Activated naive CD8-positive, alpha-beta T cell treated with anti-CD3 and anti-CD28 coated beads for 36 hours (primary cell): ENCODE measurements at regions not wholly inside any gene's neighbourhood (a gene's known extent, or its start where the extent isn't known, plus 50 kb on each side); places are given as distances from the start of the nearest gene placed in this dataset.

Experiments used
- DNase-seq: peaks from one replicate; pipeline ENCODE4 v3.0.0; 2021
- H3K27ac Mint-ChIP-seq: one replicate; pipeline ENCODE4 v1.8.0; 2022; ENCODE audit warnings: mild to moderate bottlenecking, moderate library complexity, mixed read lengths
- H3K27me3 Mint-ChIP-seq: one replicate; pipeline ENCODE4 v1.8.0; 2022; ENCODE audit warnings: mild to moderate bottlenecking, mixed read lengths
- H3K36me3 Mint-ChIP-seq: one replicate; pipeline ENCODE4 v1.8.0; 2021; ENCODE audit warnings: mild to moderate bottlenecking, mixed read lengths
- H3K4me1 Mint-ChIP-seq: one replicate; pipeline ENCODE4 v1.8.0; 2021; ENCODE audit warnings: mixed read lengths
- H3K4me3 Mint-ChIP-seq: one replicate; pipeline ENCODE4 v1.8.0; 2022; ENCODE audit warnings: mild to moderate bottlenecking, moderate library complexity, mixed read lengths
- H3K9me3 Mint-ChIP-seq: one replicate; pipeline ENCODE4 v1.8.0; 2022; ENCODE audit warnings: mixed read lengths

GRCh38 chr3:69540706-69541581 is 155.1 kb upstream of the FRMD4B start:
- Mint-ChIP-seq H3K4me3 (no peak overlapping the region), H3K4me1 (peaks cover 7% of the 10 kb centered on the region), H3K9me3 (no peaks in the 10 kb centered on the region), H3K27me3 (peaks cover 50% of the 10 kb centered on the region), H3K36me3 (no peaks in the 10 kb centered on the region), H3K27ac (peak overlapping the region; percentile 49)
- no peak for DNase-seq

DNA sequence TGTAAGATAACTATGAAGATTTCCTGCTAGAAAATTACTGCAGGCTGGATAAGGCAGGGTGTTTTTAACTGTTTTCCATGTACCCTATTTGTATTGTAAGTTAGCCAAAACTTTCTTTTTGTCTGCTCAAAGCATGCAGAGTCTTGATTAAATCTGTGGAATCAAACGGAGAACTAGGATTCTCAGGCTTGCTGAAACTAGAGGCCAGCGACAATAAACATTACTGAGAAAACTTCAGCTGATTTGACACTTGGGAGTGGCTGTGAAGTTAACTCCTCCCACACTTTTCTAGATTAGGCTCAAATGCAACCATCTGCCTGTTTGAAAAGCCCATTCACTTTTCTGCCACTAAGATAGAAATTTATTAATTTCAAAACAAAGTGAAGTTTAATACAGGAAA is 153.2 kb upstream of the FRMD4B start:
- peaks cover 42% of the 10 kb centered on the region for H3K27me3 Mint-ChIP-seq
- no peaks in the 10 kb centered on the region for H3K9me3 Mint-ChIP-seq
- no peak overlapping the region for H3K27ac Mint-ChIP-seq
- H3K4me1 Mint-ChIP-seq = peaks cover 7% of the 10 kb centered on the region
- no peak overlapping the region for H3K4me3 Mint-ChIP-seq
- DNase-seq = no peak
- no peaks in the 10 kb centered on the region for H3K36me3 Mint-ChIP-seq

DNA sequence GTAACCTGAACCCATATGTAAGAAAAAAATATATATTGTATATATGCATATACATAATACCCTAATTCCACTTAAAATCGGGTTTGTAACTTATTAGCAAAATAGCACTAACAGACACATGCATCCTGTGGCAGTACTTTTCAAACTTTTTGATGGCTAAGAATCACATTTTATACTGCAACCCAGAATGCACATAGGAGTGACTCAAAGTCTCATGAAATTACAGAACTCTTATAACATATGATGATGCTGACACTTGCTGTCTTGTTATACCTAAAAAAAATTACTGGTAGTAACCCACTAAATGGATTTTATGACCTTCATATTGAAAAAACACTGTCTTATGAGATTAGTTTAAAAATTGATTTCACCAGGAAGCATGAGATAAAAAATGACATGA is 152.4 kb upstream of the FRMD4B start:
- peaks cover 7% of the 10 kb centered on the region for H3K4me1 Mint-ChIP-seq
- H3K27me3 Mint-ChIP-seq = peaks cover 33% of the 10 kb centered on the region

DNA sequence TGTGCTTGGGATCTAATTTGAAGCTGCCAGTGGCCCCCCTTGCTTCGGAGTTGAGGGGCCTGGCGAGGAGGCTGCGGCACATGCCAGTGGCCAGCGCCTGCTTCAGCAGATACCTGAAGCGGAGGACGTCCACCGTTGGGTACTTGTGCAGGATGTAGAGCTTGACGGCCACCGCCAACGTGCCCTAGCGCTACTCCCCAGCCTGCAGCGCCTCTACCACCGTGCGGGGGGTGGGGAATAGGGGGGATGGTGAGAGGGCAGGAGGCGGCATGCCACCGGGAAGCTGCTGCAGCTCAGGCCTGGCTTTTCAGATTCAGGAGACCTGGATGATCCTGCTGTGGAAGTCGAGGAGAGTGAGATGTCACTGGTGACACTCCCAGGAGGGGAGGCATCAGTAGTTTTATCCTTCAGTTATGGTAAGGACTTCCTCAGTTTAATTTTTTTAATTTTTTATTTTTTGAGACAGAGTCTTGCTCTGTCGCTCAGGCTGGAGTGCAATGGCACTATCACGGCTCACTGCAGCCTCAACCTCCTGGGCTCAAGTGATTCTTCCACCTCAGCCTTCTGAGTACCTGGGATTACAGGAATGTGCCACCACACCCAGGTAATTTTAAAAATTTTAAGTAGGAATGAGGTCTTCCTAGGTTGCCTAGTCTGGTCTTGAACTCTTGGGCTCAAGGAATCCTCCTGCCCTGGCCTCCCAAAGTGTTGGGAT is 150.6 kb upstream of the FRMD4B start:
- H3K9me3 Mint-ChIP-seq = no peaks in the 10 kb centered on the region
- H3K4me1 Mint-ChIP-seq = peaks cover 4% of the 10 kb centered on the region
- no peaks in the 10 kb centered on the region for H3K36me3 Mint-ChIP-seq
- H3K27ac Mint-ChIP-seq = no peak overlapping the region
- peaks cover 21% of the 10 kb centered on the region for H3K27me3 Mint-ChIP-seq
- no peak for DNase-seq
- no peak overlapping the region for H3K4me3 Mint-ChIP-seq

More for the DNA sequence above, 152.4 kb upstream of the FRMD4B start:
- H3K9me3 Mint-ChIP-seq = no peaks in the 10 kb centered on the region
- no peak for DNase-seq
- H3K4me3 Mint-ChIP-seq = no peak overlapping the region
- H3K36me3 Mint-ChIP-seq = no peaks in the 10 kb centered on the region
- H3K27ac Mint-ChIP-seq = no peak overlapping the region

DNA sequence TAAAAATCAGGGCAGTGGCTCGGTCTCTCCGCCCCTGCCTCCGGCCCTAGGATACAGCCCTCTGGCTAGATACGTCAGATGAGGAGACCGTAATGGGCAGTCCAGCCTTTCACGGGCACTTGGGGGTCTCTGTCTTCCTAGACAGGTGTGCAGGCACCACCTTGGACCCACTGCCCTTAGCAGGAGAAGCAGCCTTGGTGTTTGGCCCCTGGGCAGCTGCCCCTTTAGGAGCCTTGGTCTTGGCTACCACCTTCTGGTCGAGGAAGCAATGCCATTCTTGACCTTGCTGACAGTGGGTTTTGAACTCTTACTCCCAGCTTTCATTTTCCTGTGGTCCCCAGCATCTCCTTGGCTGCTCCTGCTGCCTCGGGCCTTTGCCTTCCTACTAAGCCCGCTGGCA is 149.7 kb upstream of the FRMD4B start:
- H3K36me3 Mint-ChIP-seq = no peaks in the 10 kb centered on the region
- no peaks in the 10 kb centered on the region for H3K4me1 Mint-ChIP-seq
- H3K9me3 Mint-ChIP-seq = no peaks in the 10 kb centered on the region
- H3K27me3 Mint-ChIP-seq = peaks cover 12% of the 10 kb centered on the region
- H3K4me3 Mint-ChIP-seq = no peak overlapping the region
- no peak for DNase-seq
- no peak overlapping the region for H3K27ac Mint-ChIP-seq

DNA sequence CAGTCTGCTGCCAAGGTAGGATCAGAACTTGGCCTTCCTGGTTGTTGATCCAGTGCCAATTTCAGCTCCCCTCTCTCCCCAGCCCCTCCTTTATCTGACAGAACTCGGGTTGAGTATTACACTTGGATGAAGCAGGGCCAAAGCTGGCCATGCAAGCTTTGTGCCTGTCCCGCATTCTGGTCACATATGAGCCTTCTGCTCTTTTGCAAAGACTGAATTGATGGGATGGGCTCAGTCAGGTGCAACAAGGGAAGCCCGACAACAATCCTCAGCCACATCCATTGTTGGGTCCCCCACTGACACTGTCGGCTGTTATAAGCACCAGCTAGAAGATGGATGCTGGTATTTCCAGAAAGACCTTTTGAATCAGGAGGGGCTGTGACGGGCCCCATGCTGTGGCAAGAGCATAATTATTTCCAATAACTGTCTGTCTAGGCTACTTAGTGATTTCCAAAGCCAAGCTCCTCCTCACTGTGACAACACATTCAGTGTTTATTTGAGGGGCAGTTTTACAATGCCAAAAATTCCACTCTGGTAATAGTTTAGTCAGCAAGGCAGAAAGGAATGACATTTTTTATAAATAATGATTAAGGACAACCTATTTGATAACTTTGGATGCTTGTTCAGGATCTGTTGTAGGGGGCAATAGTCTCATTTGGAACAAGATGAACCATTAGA is 146.8 kb upstream of the FRMD4B start:
- H3K36me3 Mint-ChIP-seq = peaks cover 1% of the 10 kb centered on the region
- H3K4me3 Mint-ChIP-seq = no peak overlapping the region
- no peaks in the 10 kb centered on the region for H3K4me1 Mint-ChIP-seq

GRCh38 chr3:69531576-69532546 is 146.0 kb upstream of the FRMD4B start:
- Mint-ChIP-seq H3K36me3 (peaks cover 1% of the 10 kb centered on the region), H3K9me3 (no peaks in the 10 kb centered on the region), H3K4me1 (no peaks in the 10 kb centered on the region), H3K27me3 (peaks cover 6% of the 10 kb centered on the region), H3K4me3 (no peak overlapping the region), H3K27ac (no peak overlapping the region)
- DNase-seq = no peak

More for the DNA sequence above, 146.8 kb upstream of the FRMD4B start:
- Mint-ChIP-seq H3K27ac (no peak overlapping the region), H3K9me3 (no peaks in the 10 kb centered on the region), H3K27me3 (peaks cover 4% of the 10 kb centered on the region)
- no peak for DNase-seq

DNA sequence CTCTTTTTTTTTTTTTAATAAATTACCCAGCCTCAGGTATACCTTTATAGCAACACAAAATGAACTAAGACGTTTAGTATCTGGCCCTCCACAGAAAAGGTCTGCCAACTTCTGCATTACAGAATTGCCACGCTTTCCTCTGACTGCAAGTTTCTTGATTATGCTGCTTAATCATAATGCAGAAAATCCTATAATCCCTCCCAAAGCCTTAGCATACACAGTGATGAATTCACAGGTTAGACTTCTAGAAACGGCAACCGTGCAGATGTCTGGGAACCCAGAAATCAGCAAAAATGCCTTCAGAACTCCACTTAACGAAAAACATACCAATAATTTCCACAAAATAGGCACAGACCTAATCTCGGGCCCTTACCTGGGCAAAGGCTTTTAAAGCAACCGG is 144.7 kb upstream of the FRMD4B start:
- Mint-ChIP-seq H3K9me3 (no peaks in the 10 kb centered on the region), H3K4me1 (no peaks in the 10 kb centered on the region), H3K36me3 (peaks cover 1% of the 10 kb centered on the region), H3K27ac (no peak overlapping the region), H3K4me3 (no peak overlapping the region), H3K27me3 (peaks cover 7% of the 10 kb centered on the region)
- DNase-seq = no peak

- Mint-ChIP-seq H3K27me3 (peaks cover 3% of the 10 kb centered on the region), H3K4me1 (no peaks in the 10 kb centered on the region), H3K4me3 (no peak overlapping the region), H3K36me3 (peaks cover 1% of the 10 kb centered on the region), H3K9me3 (peaks cover 3% of the 10 kb centered on the region), H3K27ac (no peak overlapping the region)
- DNase-seq = no peak
These were observed 141.6 kb upstream of the FRMD4B start for GRCh38 chr3:69527498-69527897.

DNA sequence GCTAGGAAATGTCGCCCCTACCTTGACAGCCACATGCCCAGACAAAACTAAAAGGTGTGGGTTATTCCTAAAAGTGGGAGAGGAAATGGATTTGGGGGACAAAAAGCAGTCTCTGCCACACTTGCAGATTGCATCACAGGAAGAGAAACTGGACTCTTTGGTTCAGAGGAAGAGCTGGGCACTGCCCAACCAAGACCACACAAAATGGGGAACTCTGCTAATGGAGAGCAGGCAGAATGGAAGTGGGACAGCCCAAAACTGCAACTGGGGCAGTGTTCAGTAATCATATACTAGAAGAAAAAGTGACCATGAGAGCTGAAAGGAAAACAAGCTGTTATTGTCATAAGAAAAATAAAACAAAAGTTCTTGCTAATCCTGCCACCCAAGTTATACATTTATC is 138.9 kb upstream of the FRMD4B start:
- Mint-ChIP-seq H3K27ac (no peak overlapping the region), H3K36me3 (peaks cover 1% of the 10 kb centered on the region), H3K4me1 (no peaks in the 10 kb centered on the region), H3K9me3 (peaks cover 3% of the 10 kb centered on the region), H3K4me3 (no peak overlapping the region), H3K27me3 (peaks cover 3% of the 10 kb centered on the region)
- DNase-seq = no peak

DNA sequence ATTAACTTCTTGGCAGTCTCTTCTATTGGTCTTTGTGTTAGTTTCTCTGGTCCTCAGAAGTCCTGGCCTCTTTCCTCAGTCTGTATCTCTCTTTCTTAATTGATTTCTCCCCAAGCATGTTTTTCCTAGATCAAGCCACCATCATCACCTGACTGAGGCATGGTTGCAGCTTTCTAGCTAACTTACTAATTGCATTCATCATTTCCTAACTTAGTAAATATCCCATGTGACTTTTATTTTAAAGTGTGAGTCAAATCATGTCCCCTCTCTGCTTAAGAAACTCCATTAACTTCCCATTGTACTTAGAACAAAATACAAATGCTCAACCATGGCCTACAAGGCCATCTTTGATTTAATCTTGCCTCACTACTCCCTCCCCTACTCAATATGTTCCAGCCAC is 135.4 kb upstream of the FRMD4B start:
- no peaks in the 10 kb centered on the region for H3K4me1 Mint-ChIP-seq

GRCh38 chr3:69511361-69511760 is 125.5 kb upstream of the FRMD4B start:
- peaks cover 7% of the 10 kb centered on the region for H3K9me3 Mint-ChIP-seq
- H3K4me1 Mint-ChIP-seq = no peaks in the 10 kb centered on the region
- no peak overlapping the region for H3K4me3 Mint-ChIP-seq
- no peaks in the 10 kb centered on the region for H3K36me3 Mint-ChIP-seq
- DNase-seq = no peak
- no peak overlapping the region for H3K27ac Mint-ChIP-seq
- peaks cover 5% of the 10 kb centered on the region for H3K27me3 Mint-ChIP-seq

More for the DNA sequence above, 135.4 kb upstream of the FRMD4B start:
- Mint-ChIP-seq H3K9me3 (peaks cover 3% of the 10 kb centered on the region), H3K27me3 (no peaks in the 10 kb centered on the region), H3K36me3 (no peaks in the 10 kb centered on the region), H3K27ac (no peak overlapping the region), H3K4me3 (no peak overlapping the region)
- no peak for DNase-seq

DNA sequence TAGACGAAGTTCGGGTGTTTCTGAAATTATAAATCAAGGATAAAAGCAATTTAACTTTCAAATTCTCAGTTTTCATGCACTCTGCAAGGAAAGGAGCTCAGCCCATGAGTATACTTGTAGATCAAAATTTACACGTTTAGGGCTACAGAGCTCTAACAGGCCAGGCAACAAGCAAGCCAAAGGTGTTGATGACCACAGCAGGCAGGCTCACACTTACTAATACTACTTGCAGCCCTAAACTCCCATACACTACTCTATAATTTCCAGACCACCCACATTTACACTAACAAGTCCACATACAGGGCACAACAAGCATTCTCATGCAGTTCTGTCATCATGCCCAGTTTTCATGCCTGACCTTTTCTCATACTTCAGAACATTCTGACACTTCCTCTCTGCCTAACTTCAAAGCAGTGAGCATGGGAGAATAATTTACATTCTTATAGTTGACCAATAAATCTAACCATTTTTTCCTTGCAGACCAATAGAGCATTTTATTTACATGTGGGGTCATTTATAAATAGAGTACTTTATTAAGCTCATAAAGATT is 124.7 kb upstream of the FRMD4B start:
- H3K4me3 Mint-ChIP-seq = no peak overlapping the region
- peaks cover 7% of the 10 kb centered on the region for H3K9me3 Mint-ChIP-seq

GRCh38 chr3:69509288-69509687 is 123.4 kb upstream of the FRMD4B start:
- Mint-ChIP-seq H3K36me3 (no peaks in the 10 kb centered on the region), H3K4me1 (no peaks in the 10 kb centered on the region), H3K9me3 (peaks cover 7% of the 10 kb centered on the region), H3K27me3 (peaks cover 5% of the 10 kb centered on the region), H3K4me3 (no peak overlapping the region), H3K27ac (no peak overlapping the region)
- DNase-seq = no peak

More for the DNA sequence above, 124.7 kb upstream of the FRMD4B start:
- Mint-ChIP-seq H3K27me3 (peaks cover 5% of the 10 kb centered on the region), H3K36me3 (no peaks in the 10 kb centered on the region), H3K27ac (no peak overlapping the region), H3K4me1 (no peaks in the 10 kb centered on the region)
- DNase-seq = no peak
